NT2/D1 (cell line): ENCODE measurements at regions not wholly inside any gene's neighbourhood (a gene's known extent, or its start where the extent isn't known, plus 50 kb on each side); places are given as distances from the start of the nearest gene placed in this dataset.

Experiments
- SUZ12 ChIP-seq: IDR thresholded peaks from 2 replicates; pipeline ENCODE4 v1.6.1; 2011; ENCODE audit not compliant: insufficient read length, insufficient read depth; ENCODE audit errors: extremely low read depth
- YY1 ChIP-seq: IDR thresholded peaks from 2 replicates; pipeline ENCODE4 v1.6.1; 2011; ENCODE audit not compliant: insufficient read length, insufficient read depth
- ZNF274 ChIP-seq: IDR thresholded peaks from 2 replicates; pipeline ENCODE4 v1.6.1; 2011; ENCODE audit warnings: mild to moderate bottlenecking, low read depth, low read length

GRCh38 chr21:24217151-24217550 lies 1390.1 kb downstream of the MRPL39 start:
- TF ChIP-seq ZNF274 (no peak), YY1 (no peak), SUZ12 (no peak)
